Endothelial cell of umbilical vein (primary cell): ENCODE measurements at regions not wholly inside any gene's neighbourhood (a gene's known extent, or its start where the extent isn't known, plus 50 kb on each side); places are given as distances from the start of the nearest gene placed in this dataset.

Source experiments
- BruUV-seq: library from RNA; stranded (reverse); fragments of 400-500 nt; replicated peaks from 2 replicates; lab custom pipeline; 2021; lab: Mats Ljungman, UMichigan
- CTCF ChIA-PET: fragments of 300-600, 350-600 bp; sonication (Branson Sonifier 250); formaldehyde crosslinking; loops from one replicate; lab custom pipeline; 2021; ENCODE audit warnings: antibody characterized with exemption, inconsistent platforms; lab: Charles Lee
- POLR2A ChIA-PET: fragments of 300-600, 350-600 bp; sonication (Branson Sonifier 250); formaldehyde crosslinking; loops from one replicate; lab custom pipeline; 2021; ENCODE audit warnings: antibody characterized with exemption, inconsistent platforms; lab: Charles Lee
- DNase-seq: peaks from one replicate; pipeline ENCODE4 v3.0.0-alpha.2; 2011; ENCODE audit warnings: low read depth, low spot score
- FAIRE-seq: peaks from 2 replicates; lab custom pipeline; 2011; peaks lifted over from hg19 to GRCh38; lab: Jason Lieb, UNC
- H2AFZ ChIP-seq: 2 replicates; pipeline ENCODE4 v1.6.0; 2012; ENCODE audit warnings: low read depth, low read length, control low read depth, inconsistent platforms
- H3K27ac ChIP-seq: 2 replicates; pipeline ENCODE4 v1.5.1; 2011; ENCODE audit warnings: low read depth, mild to moderate bottlenecking, control low read depth, low read length, moderate library complexity; ENCODE audit not compliant: insufficient read depth
- H3K27me3 ChIP-seq, 2 experiments: 2 replicates each; pipeline versions ENCODE4 v1.6.0 to v1.6.1; 2011; ENCODE audit warnings: low read length in 2 of 2, mixed read lengths in 1 of 2; ENCODE audit not compliant: control insufficient read depth in 2 of 2, insufficient read depth in 2 of 2
- H3K36me3 ChIP-seq, 2 experiments: 2 replicates in 1 of 2; 3 replicates in 1 of 2; pipeline ENCODE4 v1.5.1; 2011; ENCODE audit warnings: low read length in 2 of 2, mild to moderate bottlenecking in 1 of 2, moderate library complexity in 1 of 2; ENCODE audit not compliant: control insufficient read depth in 2 of 2, insufficient read depth in 2 of 2; ENCODE audit errors: extremely low read depth in 1 of 2
- H3K4me1 ChIP-seq: 3 replicates; pipeline ENCODE4 v1.5.1; 2011; ENCODE audit warnings: mild to moderate bottlenecking, low read length; ENCODE audit not compliant: control insufficient read depth, insufficient read depth; ENCODE audit errors: extremely low read depth
- H3K4me2 ChIP-seq: 2 replicates; pipeline ENCODE4 v1.6.1; 2011; ENCODE audit warnings: low read length, control low read depth, mixed read lengths; ENCODE audit not compliant: insufficient read depth
- H3K4me3 ChIP-seq, 3 experiments: fragments of 200-600 bp in 1 of 3; sonication (generic), shearing (Covaris generic) in 1 of 3; replicated peaks in 1 of 3; 2 replicates each; pipeline ENCODE4 v1.5.1; 2011 to 2016; ENCODE audit warnings: control low read depth in 3 of 3, low read length in 3 of 3, mild to moderate bottlenecking in 2 of 3, inconsistent platforms in 1 of 3, low read depth in 1 of 3, moderate library complexity in 1 of 3; ENCODE audit not compliant: insufficient read depth in 1 of 3
- H3K79me2 ChIP-seq: 2 replicates; pipeline ENCODE4 v1.6.0; 2012; ENCODE audit warnings: low read length, inconsistent platforms; ENCODE audit not compliant: control insufficient read depth, insufficient read depth
- H3K9ac ChIP-seq: replicated peaks from 2 replicates; pipeline ENCODE3; 2011; ENCODE audit warnings: low read length, control low read depth; ENCODE audit not compliant: insufficient read depth; ENCODE audit errors: extremely low read depth
- H3K9me1 ChIP-seq: replicated peaks from 3 replicates; pipeline ENCODE4 v1.6.0; 2011; ENCODE audit warnings: mild to moderate bottlenecking, low read length; ENCODE audit not compliant: control insufficient read depth, insufficient read depth; ENCODE audit errors: extremely low read depth
- H3K9me3 ChIP-seq: replicated peaks from 2 replicates; pipeline ENCODE4 v1.5.1; 2012; ENCODE audit warnings: low read length, inconsistent platforms; ENCODE audit not compliant: control insufficient read depth, insufficient read depth
- H4K20me1 ChIP-seq: replicated peaks from 2 replicates; pipeline ENCODE3; 2011; ENCODE audit warnings: mild to moderate bottlenecking, low read length; ENCODE audit not compliant: control insufficient read depth, insufficient read depth; ENCODE audit errors: extremely low read depth
- EZH2 ChIP-seq: IDR thresholded peaks from 2 replicates; pipeline ENCODE4 v1.6.1; 2012; ENCODE audit warnings: borderline replicate concordance, low read depth, mild to moderate bottlenecking, moderate library complexity, low read length, inconsistent platforms; ENCODE audit not compliant: severe bottlenecking
- FOS ChIP-seq: IDR thresholded peaks from 2 replicates; pipeline ENCODE4 v1.6.1; 2011; ENCODE audit warnings: mild to moderate bottlenecking, low read length, moderate library complexity, borderline replicate concordance; ENCODE audit not compliant: insufficient read depth
- GATA2 ChIP-seq: IDR thresholded peaks from 2 replicates; pipeline ENCODE4 v1.7.0; 2011; ENCODE audit warnings: low read depth, mild to moderate bottlenecking, moderate library complexity, mixed read lengths, low read length; ENCODE audit not compliant: insufficient read length, insufficient read depth
- JUN ChIP-seq: IDR thresholded peaks from 2 replicates; pipeline ENCODE4 v1.6.1; 2011; ENCODE audit warnings: borderline replicate concordance, low read depth; ENCODE audit not compliant: insufficient read length, insufficient read depth
- MYC ChIP-seq: IDR thresholded peaks from one replicate; pipeline ENCODE4 v1.6.1; 2011; ENCODE audit warnings: mild to moderate bottlenecking, low read depth, low read length
- POLR2A ChIP-seq: IDR thresholded peaks from 2 replicates; pipeline ENCODE4 v1.6.1; 2012; ENCODE audit warnings: low read depth, mild to moderate bottlenecking, control low read depth, low read length
- POLR2AphosphoS5 ChIP-seq: IDR thresholded peaks from 2 replicates; pipeline ENCODE4 v1.6.1; 2012; ENCODE audit warnings: low read depth, mild to moderate bottlenecking, control low read depth, low read length, moderate library complexity; ENCODE audit not compliant: insufficient read depth
- dilution Hi-C: fragments of 300-500 bp; cut with MboI; formaldehyde crosslinking; loops from one replicate; pipeline ENCODE4 v1.15.0; 2019; ENCODE audit warnings: low sequenced_read_pairs; ENCODE audit not compliant: extremely low pct_ligation_motif_present
- intact Hi-C: fragments of 100-400 bp; cut with micrococcal nuclease; formaldehyde crosslinking; loops from one replicate; pipeline ENCODE4 v1.10.0; 2022
- TF ChIP-seq, protein P1 (sequence below), 2 donors: IDR thresholded peaks; 1 replicate in 1 of 2; 2 replicates in 1 of 2; pipeline ENCODE4 v1.5.1; 2011; ENCODE audit warnings: low read length in 2 of 2, mild to moderate bottlenecking in 2 of 2, moderate library complexity in 2 of 2, control low read depth in 1 of 2, inconsistent platforms in 1 of 2, low read depth in 1 of 2; ENCODE audit not compliant: insufficient read depth in 1 of 2; ENCODE audit errors: extremely low read depth in 1 of 2
- TF ChIP-seq, protein P2 (sequence below): IDR thresholded peaks from 2 replicates; pipeline ENCODE4 v1.6.1; 2011; ENCODE audit not compliant: insufficient read depth, insufficient read length

DNA sequence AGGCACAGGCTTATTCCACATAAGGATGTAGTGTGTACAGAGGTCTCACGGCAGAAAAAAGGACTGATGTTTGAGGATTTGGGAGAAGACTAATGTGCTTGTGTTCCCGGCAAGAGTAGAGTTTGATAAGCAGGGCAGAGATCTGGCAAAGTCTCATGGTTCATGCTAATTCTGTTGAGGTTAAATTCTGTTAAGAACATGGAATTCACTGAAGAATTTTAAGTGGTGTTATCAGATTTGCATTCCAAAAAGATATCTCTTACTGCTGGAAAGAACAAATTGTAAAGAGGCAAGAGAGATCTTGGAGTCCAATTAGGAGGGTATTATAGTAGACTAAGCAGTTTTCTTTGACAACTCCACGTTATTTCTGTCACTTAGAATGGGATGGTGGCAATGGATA is 348.3 kb downstream of the TDRD3 start:
- Histone ChIP-seq H3K27me3 (no peaks in the 10 kb centered on the region), H3K36me3 (no peaks in the 10 kb centered on the region), H3K9ac (no peak overlapping the region), H4K20me1 (no peaks in the 10 kb centered on the region), H3K9me3 (no peaks in the 10 kb centered on the region), H3K27ac (no peak overlapping the region), H3K4me1 (no peaks in the 10 kb centered on the region), H3K4me2 (no peak overlapping the region), H3K4me3 (no peak overlapping the region), H2AFZ (no peak overlapping the region), H3K79me2 (no peaks in the 10 kb centered on the region), H3K9me1 (no peaks in the 10 kb centered on the region)
- dilution Hi-C loops: no loop called here
- intact Hi-C loops: no loop called here
- TF ChIP-seq EZH2 (no peak), JUN (no peak), GATA2 (no peak), POLR2AphosphoS5 (no peak), FOS (no peak), POLR2A (no peak), MYC (no peak)
- TF ChIP-seq, protein P1, sequence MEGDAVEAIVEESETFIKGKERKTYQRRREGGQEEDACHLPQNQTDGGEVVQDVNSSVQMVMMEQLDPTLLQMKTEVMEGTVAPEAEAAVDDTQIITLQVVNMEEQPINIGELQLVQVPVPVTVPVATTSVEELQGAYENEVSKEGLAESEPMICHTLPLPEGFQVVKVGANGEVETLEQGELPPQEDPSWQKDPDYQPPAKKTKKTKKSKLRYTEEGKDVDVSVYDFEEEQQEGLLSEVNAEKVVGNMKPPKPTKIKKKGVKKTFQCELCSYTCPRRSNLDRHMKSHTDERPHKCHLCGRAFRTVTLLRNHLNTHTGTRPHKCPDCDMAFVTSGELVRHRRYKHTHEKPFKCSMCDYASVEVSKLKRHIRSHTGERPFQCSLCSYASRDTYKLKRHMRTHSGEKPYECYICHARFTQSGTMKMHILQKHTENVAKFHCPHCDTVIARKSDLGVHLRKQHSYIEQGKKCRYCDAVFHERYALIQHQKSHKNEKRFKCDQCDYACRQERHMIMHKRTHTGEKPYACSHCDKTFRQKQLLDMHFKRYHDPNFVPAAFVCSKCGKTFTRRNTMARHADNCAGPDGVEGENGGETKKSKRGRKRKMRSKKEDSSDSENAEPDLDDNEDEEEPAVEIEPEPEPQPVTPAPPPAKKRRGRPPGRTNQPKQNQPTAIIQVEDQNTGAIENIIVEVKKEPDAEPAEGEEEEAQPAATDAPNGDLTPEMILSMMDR (IDR thresholded peaks at IDR 0.05; ENCODE audit: extremely low read depth in 1 of 2, insufficient read depth in 1 of 2, low read depth in 1 of 2, low read length in 2 of 2): no peak
- TF ChIP-seq, protein P2, sequence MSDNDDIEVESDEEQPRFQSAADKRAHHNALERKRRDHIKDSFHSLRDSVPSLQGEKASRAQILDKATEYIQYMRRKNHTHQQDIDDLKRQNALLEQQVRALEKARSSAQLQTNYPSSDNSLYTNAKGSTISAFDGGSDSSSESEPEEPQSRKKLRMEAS: no peak
- ChIA-PET CTCF (no interaction called here), POLR2A (no interaction called here)
- DNase-seq: no peak
- FAIRE-seq: no peak
- no TSS peak for BruUV-seq
